ENCODE measurements at regions not wholly inside any gene's neighbourhood (a gene's known extent, or its start where the extent isn't known, plus 50 kb on each side); places are given as distances from the start of the nearest gene placed in this dataset.

GRCh38 chr2:151171186-151171585, 90.5 kb downstream of the RBM43 start:
- Histone ChIP-seq H3K4me1 (replicated peaks) (no peaks in the 10 kb centered on the region), H3K27ac (no peak overlapping the region), H3K27me3 (replicated peaks; ENCODE audit: insufficient read depth) (no peaks in the 10 kb centered on the region), H3K9me3 (no peaks in the 10 kb centered on the region), H3K4me3 (no peak overlapping the region), H3K36me3 (no peaks in the 10 kb centered on the region)
- intact Hi-C loops (cut with DNase I), result no loop called here
- DNase-seq (ENCODE audit: low spot score), result no peak
- TF ChIP-seq POLR2AphosphoS5 (IDR thresholded peaks at IDR 0.05), result no peak
- no peak for TF ChIP-seq CTCF (IDR thresholded peaks at IDR 0.05)
- no peak for TF ChIP-seq POLR2A (IDR thresholded peaks at IDR 0.05)
- WGBS, result 85% methylated on average over 2 of the region's 2 CpGs

DNA sequence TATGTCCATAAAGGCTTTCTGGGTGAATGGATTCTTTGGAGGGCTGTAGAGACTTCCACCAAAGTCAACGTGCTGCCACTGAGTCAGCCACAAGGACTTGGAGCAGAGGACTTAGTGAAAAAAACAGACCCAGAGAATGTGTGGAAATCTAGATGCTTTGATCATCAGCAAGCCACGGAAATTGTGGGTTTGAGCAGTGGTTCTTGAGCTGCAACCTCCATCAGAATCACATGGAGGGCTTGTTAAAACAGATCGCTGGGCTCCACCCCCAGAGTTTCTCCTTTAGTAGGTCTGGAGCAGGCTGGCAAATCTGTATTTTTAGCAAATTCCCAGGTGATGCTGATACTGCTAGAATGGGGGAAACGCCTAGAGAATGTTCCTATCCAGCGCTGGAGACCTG, 95.3 kb downstream of the RBM43 start:
- intact Hi-C loops (cut with DNase I), result no loop called here
- Histone ChIP-seq H3K4me3 (no peak overlapping the region), H3K4me1 (replicated peaks) (no peaks in the 10 kb centered on the region), H3K27me3 (replicated peaks; ENCODE audit: insufficient read depth) (no peaks in the 10 kb centered on the region), H3K36me3 (no peaks in the 10 kb centered on the region), H3K27ac (no peak overlapping the region), H3K9me3 (no peaks in the 10 kb centered on the region)
- WGBS, result 94% methylated on average over 5 of the region's 5 CpGs
- DNase-seq (ENCODE audit: low spot score), result no peak
- TF ChIP-seq POLR2A (IDR thresholded peaks at IDR 0.05), result no peak

DNA sequence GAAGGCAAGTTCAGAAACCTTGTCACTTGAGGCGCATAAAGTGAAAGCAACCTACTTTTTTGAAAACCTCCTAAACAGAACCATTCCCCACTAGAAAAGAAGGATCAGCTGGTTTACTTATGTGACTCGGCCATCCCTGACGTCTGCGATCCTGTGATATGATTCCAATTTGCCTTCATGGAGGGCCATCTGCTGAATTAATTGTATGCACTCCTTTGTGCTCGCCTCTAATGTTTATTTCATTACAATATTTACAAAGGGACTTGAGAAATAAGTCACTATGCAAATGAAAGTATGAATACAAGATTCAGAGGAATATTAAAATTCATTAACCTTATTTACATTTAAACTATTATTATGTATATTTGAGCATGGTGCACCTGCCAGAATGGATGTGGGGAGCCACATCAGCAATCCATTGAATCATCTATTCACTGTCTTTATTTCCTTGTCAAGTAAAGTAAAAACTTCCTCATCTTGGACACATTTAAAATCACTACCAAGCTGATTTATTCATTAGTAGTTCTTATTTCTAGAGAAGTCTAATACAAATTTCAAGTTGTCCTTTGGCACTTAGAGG, 96.5 kb downstream of the RBM43 start:
- H3K27me3 ChIP-seq (replicated peaks; ENCODE audit: insufficient read depth), result no peaks in the 10 kb centered on the region
- H3K9me3 ChIP-seq, result no peaks in the 10 kb centered on the region
- no peaks in the 10 kb centered on the region for H3K4me1 ChIP-seq (replicated peaks)
- DNase-seq (ENCODE audit: low spot score), result no peak
- intact Hi-C loops (cut with DNase I), result no loop called here
- TF ChIP-seq CTCF (IDR thresholded peaks at IDR 0.05), result no peak
- no peak for TF ChIP-seq POLR2A (IDR thresholded peaks at IDR 0.05)
- TF ChIP-seq POLR2AphosphoS5 (IDR thresholded peaks at IDR 0.05), result no peak
- WGBS, result 89% methylated on average over 5 of the region's 5 CpGs
- H3K4me3 ChIP-seq, result no peak overlapping the region
- H3K27ac ChIP-seq, result no peak overlapping the region
- H3K36me3 ChIP-seq, result no peaks in the 10 kb centered on the region

- Histone ChIP-seq H3K4me1 (replicated peaks) (no peaks in the 10 kb centered on the region), H3K27me3 (replicated peaks; ENCODE audit: insufficient read depth) (no peaks in the 10 kb centered on the region), H3K4me3 (no peak overlapping the region), H3K27ac (no peak overlapping the region), H3K36me3 (no peaks in the 10 kb centered on the region), H3K9me3 (no peaks in the 10 kb centered on the region)
- intact Hi-C loops (cut with DNase I), result no loop called here
- no peak for TF ChIP-seq POLR2A (IDR thresholded peaks at IDR 0.05)
- TF ChIP-seq POLR2AphosphoS5 (IDR thresholded peaks at IDR 0.05), result no peak
- TF ChIP-seq CTCF (IDR thresholded peaks at IDR 0.05), result no peak
- WGBS, result 53% methylated on average over 4 of the region's 4 CpGs
- no peak for DNase-seq (ENCODE audit: low spot score)
Measured at GRCh38 chr2:151161821-151162551, 99.7 kb downstream of the RBM43 start.

GRCh38 chr2:151159109-151159662, 102.5 kb downstream of the RBM43 start:
- Histone ChIP-seq H3K4me1 (replicated peaks) (no peaks in the 10 kb centered on the region), H3K27me3 (replicated peaks; ENCODE audit: insufficient read depth) (no peaks in the 10 kb centered on the region), H3K9me3 (no peaks in the 10 kb centered on the region), H3K4me3 (no peak overlapping the region), H3K27ac (no peak overlapping the region), H3K36me3 (no peaks in the 10 kb centered on the region)
- TF ChIP-seq POLR2A (IDR thresholded peaks at IDR 0.05) (no peak), POLR2AphosphoS5 (IDR thresholded peaks at IDR 0.05) (no peak), CTCF (IDR thresholded peaks at IDR 0.05) (no peak)
- no peak for DNase-seq (ENCODE audit: low spot score)
- intact Hi-C loops (cut with DNase I), result no loop called here
- WGBS, result 60% methylated on average over 2 of the region's 2 CpGs

Measured in prostate gland (tissue), 2 donors.